Right cardiac atrium (tissue), 5 donors: ENCODE measurements at regions not wholly inside any gene's neighbourhood (a gene's known extent, or its start where the extent isn't known, plus 50 kb on each side); places are given as distances from the start of the nearest gene placed in this dataset.

Source experiments
- ATAC-seq, 2 donors: fragments of 200-7000 bp; cut with Tn5 transposase; one replicate each; pipeline versions ENCODE4 v1.8.0 to v1.9.1; 2020; ENCODE audit warnings: moderate library complexity in 2 of 2, mild to moderate bottlenecking in 1 of 2
- DNase-seq, 3 donors: peaks; one replicate each; pipeline ENCODE4 v3.0.0-alpha.2; 2020
- H3K27ac ChIP-seq: one replicate; pipeline ENCODE4 v1.5.1; 2013; ENCODE audit warnings: mild to moderate bottlenecking, low read length, control low read depth, moderate library complexity
- H3K27me3 ChIP-seq: one replicate; pipeline ENCODE4 v1.6.1; 2013; ENCODE audit not compliant: control insufficient read depth, insufficient read depth
- H3K4me1 ChIP-seq: one replicate; pipeline ENCODE4 v1.6.1; 2013; ENCODE audit warnings: low read length; ENCODE audit not compliant: control insufficient read depth, insufficient read depth
- H3K4me3 ChIP-seq: one replicate; pipeline ENCODE4 v1.5.1; 2013; ENCODE audit warnings: low read length, control low read depth
- H3K9me3 ChIP-seq: one replicate; pipeline ENCODE4 v1.6.1; 2013; ENCODE audit warnings: low read length; ENCODE audit not compliant: control insufficient read depth
- WGBS: extraction: QIAGEN DNeasy Blood & Tissue Kit; methylation state at CpG from one replicate; pipeline ENCODE4 v1.1.7; 2013; 5-methylcytosine and 5-hydroxymethylcytosine counted together
- intact Hi-C, 4 donors: fragments of 100-400 bp; cut with DNase I; formaldehyde crosslinking; loops; one replicate each; pipeline versions ENCODE4 v1.11.0 to v1.14.0; 2022 to 2023
- donor health status: healthy with polysubstance abuse.
- donor health status: DM: no; HTN: yes; CAD: no.
- donor health status: DM: no; HTN: no; CAD: no.
- donor health status: DM: no; HTN: yes; CAD: no; lungs with severe emphysema.
- donor health status: DM: yes; HTN: yes; CAD: no.

DNA sequence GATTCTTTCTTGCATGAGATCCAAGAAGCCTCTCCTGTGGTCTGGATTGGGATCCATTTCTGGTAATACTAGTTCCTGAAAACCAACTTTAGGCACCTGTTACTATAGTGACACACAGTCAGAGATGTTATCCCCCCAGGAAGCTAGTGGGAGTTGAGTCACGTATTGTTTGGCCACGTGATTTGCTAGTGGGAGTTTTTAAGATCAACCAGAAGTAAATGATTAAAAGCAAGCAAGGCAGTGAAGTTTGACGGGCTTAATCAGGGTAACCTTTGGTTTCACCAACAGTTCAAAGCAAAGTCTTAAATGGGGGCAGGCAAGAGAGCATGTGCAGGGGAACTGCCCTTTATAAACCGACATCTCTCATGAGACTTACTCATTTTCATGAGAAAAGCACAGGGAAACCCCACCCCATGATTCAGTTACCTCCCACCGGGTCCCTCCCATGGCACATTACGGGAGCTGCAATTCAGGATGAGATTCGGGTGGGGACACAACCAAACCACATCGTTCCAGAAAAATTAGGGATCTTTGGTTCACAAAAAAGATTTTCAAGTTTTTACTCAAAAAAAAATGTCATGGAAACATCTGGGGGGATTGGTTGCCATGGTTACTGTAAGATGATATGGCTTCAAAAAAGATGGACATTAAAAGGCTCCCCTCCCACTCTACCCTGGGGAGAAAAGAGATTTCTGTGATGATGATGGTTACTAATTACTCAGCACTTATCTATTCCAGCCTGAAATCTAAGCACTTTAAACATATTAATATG lies 483.1 kb upstream of the ERCC4 start:
- no peak overlapping the region for H3K4me3 ChIP-seq
- 71% methylated on average over 8 of the region's 8 CpGs for WGBS
- H3K27me3 ChIP-seq = no peaks in the 10 kb centered on the region
- H3K9me3 ChIP-seq = no peaks in the 10 kb centered on the region
- H3K4me1 ChIP-seq = no peaks in the 10 kb centered on the region
- intact Hi-C loops = no loop called here
- DNase-seq (no peak), ATAC-seq (no peak)
- no peak overlapping the region for H3K27ac ChIP-seq

DNA sequence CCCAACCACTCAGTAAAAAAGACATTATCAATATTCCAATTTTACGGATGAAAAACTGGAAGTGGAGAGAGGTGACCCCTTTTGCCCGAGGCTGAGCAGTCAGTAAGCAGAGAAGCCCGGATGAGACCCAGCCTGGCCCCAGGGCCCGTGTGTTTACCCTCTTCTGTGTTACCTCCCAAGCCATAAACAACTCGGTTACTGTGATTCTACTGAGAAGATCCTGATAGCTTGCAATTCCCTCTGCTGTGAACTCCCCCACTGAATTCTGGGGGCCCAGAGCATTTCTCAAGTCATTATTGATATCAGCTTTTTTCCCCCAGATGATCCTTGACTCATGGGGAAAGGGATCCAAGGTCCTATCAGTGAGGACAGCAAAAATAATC lies 482.6 kb upstream of the ERCC4 start:
- Histone ChIP-seq H3K4me3 (no peak overlapping the region), H3K27me3 (no peaks in the 10 kb centered on the region), H3K9me3 (no peaks in the 10 kb centered on the region), H3K27ac (no peak overlapping the region), H3K4me1 (no peaks in the 10 kb centered on the region)
- ATAC-seq (no peak), DNase-seq (no peak)
- 59% methylated on average over 5 of the region's 5 CpGs for WGBS
- intact Hi-C loops = no loop called here

DNA sequence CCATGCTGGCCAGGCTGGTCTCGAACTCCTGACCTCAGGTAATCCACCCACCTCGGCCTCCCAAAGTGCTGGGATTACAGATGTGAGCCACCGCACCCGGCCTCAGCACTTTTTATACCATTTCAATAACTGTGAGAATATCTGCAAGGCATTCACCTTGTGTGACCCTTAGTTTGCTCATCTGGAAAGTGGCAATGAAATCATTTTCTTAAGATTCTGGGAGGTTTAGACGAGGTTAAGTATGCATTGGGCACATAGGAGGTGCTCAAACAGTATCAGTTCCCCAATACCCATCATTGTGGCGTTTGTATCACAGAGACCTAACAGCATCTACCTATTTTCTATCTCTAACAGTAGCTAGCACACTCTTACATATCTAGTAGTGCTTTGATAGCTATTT lies 481.9 kb upstream of the ERCC4 start:
- ATAC-seq (no peak), DNase-seq (no peak)
- Histone ChIP-seq H3K27ac (no peak overlapping the region), H3K4me3 (no peak overlapping the region), H3K9me3 (no peaks in the 10 kb centered on the region), H3K4me1 (no peaks in the 10 kb centered on the region), H3K27me3 (no peaks in the 10 kb centered on the region)
- intact Hi-C loops = no loop called here
- WGBS = 67% methylated on average over 6 of the region's 6 CpGs

DNA sequence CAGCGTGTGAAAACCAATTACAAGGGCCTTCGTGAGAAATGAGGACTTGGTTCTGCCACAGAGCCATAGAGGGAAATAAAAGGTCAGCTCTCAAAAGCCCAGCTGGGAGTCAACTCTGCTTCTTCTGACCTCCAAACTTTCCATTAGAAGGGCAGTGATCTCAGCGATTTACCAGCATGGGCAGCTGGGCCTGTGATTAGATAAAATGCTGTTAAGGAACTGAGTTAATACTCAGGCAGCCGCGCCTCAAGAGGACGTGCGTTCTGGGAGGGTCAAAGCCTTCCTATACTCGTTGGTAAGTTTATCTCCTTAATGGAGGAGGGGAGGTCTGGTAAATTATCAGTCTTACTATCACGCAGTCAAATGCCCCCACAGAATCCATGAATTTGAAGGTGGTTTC lies 480.2 kb upstream of the ERCC4 start:
- Histone ChIP-seq H3K9me3 (no peaks in the 10 kb centered on the region), H3K27me3 (no peaks in the 10 kb centered on the region), H3K4me1 (no peaks in the 10 kb centered on the region), H3K4me3 (no peak overlapping the region), H3K27ac (no peak overlapping the region)
- 35% methylated on average over 9 of the region's 9 CpGs for WGBS
- DNase-seq (no peak), ATAC-seq (no peak)
- intact Hi-C loops = no loop called here

DNA sequence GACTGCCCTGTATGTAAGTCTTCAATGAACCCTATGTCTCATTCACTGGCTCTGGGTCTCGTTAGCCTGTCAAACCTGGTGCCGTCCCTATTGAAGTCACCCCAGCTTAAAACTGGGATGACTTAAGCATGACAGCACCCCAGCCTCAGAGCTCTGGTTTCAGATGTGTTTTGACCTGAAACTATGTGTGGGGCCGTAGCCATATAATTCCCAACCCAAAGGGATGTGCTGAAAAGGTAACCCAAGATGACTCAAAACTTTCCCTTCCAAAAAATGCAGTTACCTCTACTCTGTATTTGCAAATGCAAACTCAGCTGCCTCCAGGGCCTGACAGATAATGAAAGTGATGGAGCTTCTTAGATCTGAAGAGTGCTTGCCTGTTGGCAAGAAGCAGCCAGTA lies 478.3 kb upstream of the ERCC4 start:
- Histone ChIP-seq H3K4me3 (no peak overlapping the region), H3K9me3 (no peaks in the 10 kb centered on the region), H3K27ac (no peak overlapping the region), H3K27me3 (no peaks in the 10 kb centered on the region), H3K4me1 (no peaks in the 10 kb centered on the region)
- ATAC-seq = no peak
- 64% methylated on average over 3 of the region's 3 CpGs for WGBS
- intact Hi-C loops = no loop called here
- no peak for DNase-seq

DNA sequence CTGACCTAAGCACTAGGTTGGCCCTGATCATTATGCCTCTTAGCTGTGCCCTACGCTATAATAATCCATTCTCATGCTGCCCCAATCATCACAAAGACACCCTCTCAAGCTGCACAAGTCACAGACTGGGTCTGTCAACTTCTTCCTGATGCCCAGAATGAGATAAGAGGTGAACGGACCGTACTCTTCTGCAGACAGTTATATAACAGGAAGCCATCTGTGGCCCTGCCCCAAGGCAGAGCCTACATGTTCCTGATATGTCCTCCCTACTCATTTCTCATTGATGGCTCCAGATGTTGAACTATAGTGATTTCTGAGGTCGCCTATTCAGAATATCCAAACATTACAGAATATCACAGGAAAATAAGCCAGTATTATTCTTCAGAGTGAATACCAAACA lies 471.6 kb upstream of the ERCC4 start:
- no peaks in the 10 kb centered on the region for H3K27me3 ChIP-seq
- no peaks in the 10 kb centered on the region for H3K4me1 ChIP-seq
- no peak for DNase-seq
- intact Hi-C loops = no loop called here
- H3K4me3 ChIP-seq = no peak overlapping the region
- no peaks in the 10 kb centered on the region for H3K9me3 ChIP-seq
- WGBS = 36% methylated on average over 4 of the region's 4 CpGs
- no peak overlapping the region for H3K27ac ChIP-seq
- ATAC-seq = no peak

DNA sequence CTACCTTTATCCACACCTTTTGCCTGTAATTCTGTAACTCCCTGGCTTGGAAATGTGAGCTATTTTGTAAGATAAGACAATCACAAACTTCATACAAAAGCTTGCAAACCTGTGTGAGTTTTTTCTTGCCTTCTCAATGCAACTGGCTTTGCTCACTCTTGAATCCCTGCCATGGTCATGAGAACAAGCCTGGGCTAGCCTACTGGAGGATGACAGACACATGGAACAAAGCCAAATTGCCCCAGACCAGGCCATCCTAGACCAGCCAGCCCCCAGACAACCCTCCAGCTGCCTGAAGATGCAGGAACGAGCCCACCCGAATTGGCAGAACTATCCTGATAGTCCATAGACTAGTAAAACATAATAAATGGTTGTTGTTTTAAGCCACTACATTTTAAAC lies 466.6 kb upstream of the ERCC4 start:
- no peak overlapping the region for H3K4me3 ChIP-seq
- H3K27ac ChIP-seq = no peak overlapping the region
- WGBS = 59% methylated on average over 2 of the region's 2 CpGs
- DNase-seq (no peak), ATAC-seq (no peak)
- H3K4me1 ChIP-seq = no peaks in the 10 kb centered on the region
- H3K27me3 ChIP-seq = no peaks in the 10 kb centered on the region
- no peaks in the 10 kb centered on the region for H3K9me3 ChIP-seq
- intact Hi-C loops = no loop called here

DNA sequence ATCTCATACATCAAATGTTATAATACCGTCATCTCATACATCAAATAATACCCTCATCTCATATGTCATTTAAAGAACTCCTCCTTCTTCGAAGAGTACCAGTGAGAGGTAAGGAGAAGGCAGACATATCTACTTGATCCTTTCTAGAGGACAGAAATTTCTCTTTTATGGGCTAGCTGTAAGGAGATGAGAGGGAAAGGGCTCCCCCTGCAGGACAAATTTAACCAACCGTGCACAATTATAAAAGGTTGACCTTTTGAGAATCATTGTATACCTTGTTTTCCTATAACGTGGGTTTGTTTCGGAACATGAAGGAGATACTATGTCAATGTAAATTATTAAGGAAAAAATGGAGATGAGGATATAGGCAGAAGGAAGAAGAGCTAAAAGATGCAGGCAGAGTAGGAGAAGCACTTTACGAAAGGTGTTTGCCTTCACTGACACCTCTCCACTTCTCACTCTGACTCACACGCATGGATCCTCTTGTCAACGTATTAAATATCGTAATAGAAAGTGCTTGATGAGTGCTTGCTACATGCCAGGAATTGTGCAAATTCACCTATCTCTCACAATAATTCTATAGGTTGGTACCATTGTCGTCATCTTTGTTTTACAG lies 465.9 kb upstream of the ERCC4 start:
- Histone ChIP-seq H3K9me3 (no peaks in the 10 kb centered on the region), H3K4me1 (no peaks in the 10 kb centered on the region), H3K4me3 (no peak overlapping the region), H3K27me3 (no peaks in the 10 kb centered on the region), H3K27ac (no peak overlapping the region)
- no peak for DNase-seq
- no peak for ATAC-seq
- WGBS = 57% methylated on average over 10 of the region's 10 CpGs
- intact Hi-C loops = no loop called here

DNA sequence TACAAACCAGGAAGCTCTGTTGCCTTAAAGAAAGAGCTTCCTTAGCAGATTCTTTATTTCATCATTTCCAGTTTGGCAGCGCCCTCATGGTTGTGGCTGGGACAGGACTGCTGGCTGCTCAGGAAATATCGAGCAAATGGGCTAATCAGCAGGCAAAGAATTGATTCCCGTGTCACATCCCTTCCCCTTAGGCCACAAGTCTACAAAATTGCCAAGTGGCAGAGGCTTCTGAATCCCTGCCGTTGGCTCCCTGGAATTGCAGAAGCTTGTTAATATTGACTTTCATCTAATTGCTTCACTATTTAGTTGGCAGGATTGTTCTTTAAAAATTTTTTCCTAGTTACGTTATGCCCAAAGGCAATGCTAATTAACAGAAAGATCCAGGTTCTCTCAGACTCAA lies 456.3 kb upstream of the ERCC4 start:
- Histone ChIP-seq H3K9me3 (no peaks in the 10 kb centered on the region), H3K27ac (no peak overlapping the region), H3K4me1 (no peaks in the 10 kb centered on the region), H3K27me3 (no peaks in the 10 kb centered on the region), H3K4me3 (no peak overlapping the region)
- no peak for DNase-seq
- intact Hi-C loops = no loop called here
- WGBS = 62% methylated on average over 5 of the region's 5 CpGs
- no peak for ATAC-seq

DNA sequence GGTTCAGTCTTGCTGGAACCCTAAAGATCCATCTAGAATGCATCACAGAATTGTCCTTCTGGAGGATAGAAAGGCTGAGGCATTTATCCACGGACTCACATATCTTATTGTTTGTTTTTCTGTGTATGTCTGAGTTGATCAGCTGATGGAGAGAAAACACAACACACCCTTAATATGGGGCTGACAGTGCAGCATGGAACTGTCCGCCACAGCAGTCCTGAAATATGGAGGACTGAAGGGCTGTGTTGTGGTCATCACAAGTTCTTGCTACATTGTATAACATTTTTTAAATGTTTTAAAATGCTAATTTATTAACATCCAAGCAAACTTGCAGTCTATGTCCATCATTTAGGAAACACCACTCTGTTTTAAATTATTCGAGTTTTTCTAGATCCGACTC lies 448.9 kb upstream of the ERCC4 start:
- intact Hi-C loops = no loop called here
- no peak for ATAC-seq
- Histone ChIP-seq H3K27ac (no peak overlapping the region), H3K9me3 (no peaks in the 10 kb centered on the region), H3K4me1 (no peaks in the 10 kb centered on the region), H3K4me3 (no peak overlapping the region), H3K27me3 (no peaks in the 10 kb centered on the region)
- WGBS = 71% methylated on average over 4 of the region's 4 CpGs
- DNase-seq = no peak

DNA sequence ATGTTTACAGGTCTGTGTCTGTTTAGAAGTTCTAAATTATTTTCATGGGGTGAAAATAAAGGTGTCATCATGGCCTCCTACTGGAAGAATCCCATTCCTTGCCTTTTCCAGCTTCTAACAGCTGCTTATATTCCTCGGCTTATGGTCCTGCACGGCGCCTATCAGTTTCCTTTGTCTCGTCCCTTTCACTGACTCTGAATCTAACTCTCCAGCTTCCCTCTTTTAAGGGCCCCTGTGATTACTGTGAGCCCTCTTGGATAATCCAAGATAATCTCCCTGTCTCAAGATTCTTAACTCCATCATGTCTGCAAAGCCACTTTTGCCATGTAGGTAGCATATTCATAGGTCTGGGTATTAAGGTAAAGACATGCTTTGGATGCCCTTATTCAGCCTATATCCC lies 441.0 kb upstream of the ERCC4 start:
- H3K4me1 ChIP-seq = no peaks in the 10 kb centered on the region
- no peaks in the 10 kb centered on the region for H3K27me3 ChIP-seq
- 73% methylated on average over 4 of the region's 4 CpGs for WGBS
- H3K4me3 ChIP-seq = no peak overlapping the region
- intact Hi-C loops = no loop called here
- no peaks in the 10 kb centered on the region for H3K9me3 ChIP-seq
- ATAC-seq (no peak), DNase-seq (no peak)
- H3K27ac ChIP-seq = no peak overlapping the region

DNA sequence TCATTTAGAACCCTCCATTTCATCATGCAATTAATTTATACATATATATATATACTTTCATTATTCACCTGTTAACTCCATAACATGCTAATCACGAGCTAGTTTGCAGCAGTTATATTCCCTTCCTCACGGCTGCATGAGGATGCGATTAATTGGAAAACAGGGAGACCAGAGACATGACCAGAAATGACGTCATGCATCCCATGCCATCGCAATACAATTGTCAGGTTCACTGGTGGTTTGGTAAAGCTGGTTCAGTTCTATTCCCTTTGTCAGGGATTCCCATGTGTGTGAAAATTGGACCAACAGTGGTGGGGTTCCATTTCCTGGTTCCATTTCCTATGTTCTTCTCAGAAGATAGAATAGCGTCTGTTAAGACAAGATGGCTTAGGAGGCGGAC lies 440.4 kb upstream of the ERCC4 start:
- no peaks in the 10 kb centered on the region for H3K9me3 ChIP-seq
- intact Hi-C loops = no loop called here
- no peak overlapping the region for H3K27ac ChIP-seq
- ATAC-seq (no peak), DNase-seq (no peak)
- no peaks in the 10 kb centered on the region for H3K4me1 ChIP-seq
- no peaks in the 10 kb centered on the region for H3K27me3 ChIP-seq
- WGBS = 83% methylated on average over 7 of the region's 7 CpGs
- H3K4me3 ChIP-seq = no peak overlapping the region
